ENCODE measurements at regions not wholly inside any gene's neighbourhood (a gene's known extent, or its start where the extent isn't known, plus 50 kb on each side); places are given as distances from the start of the nearest gene placed in this dataset.

- Histone ChIP-seq H3K79me2 (ENCODE audit: control insufficient read depth, insufficient read depth, low read length) (no peaks in the 10 kb centered on the region), H4K20me1 (ENCODE audit: control insufficient read depth, insufficient read depth) (no peaks in the 10 kb centered on the region), H3K27me3 (replicated peaks in 1 of 2; ENCODE audit: control insufficient read depth in 2 of 2, insufficient read depth in 2 of 2, low read length in 1 of 2) (no peaks in the 10 kb centered on the region), H3K27ac (ENCODE audit: control insufficient read depth, insufficient read depth) (no peak overlapping the region), H3K4me1 (ENCODE audit: control insufficient read depth, insufficient read depth, low read length) (no peaks in the 10 kb centered on the region), H3K9ac (ENCODE audit: control insufficient read depth, insufficient read depth, low read length) (no peak overlapping the region), H3K9me3 (replicated peaks; ENCODE audit: control insufficient read depth, insufficient read depth, low read length) (no peaks in the 10 kb centered on the region), H3K4me3 (no peak overlapping the region), H3K4me2 (ENCODE audit: control insufficient read depth, insufficient read depth) (no peak overlapping the region), H2AFZ (ENCODE audit: control insufficient read depth, low read depth, low read length) (no peak overlapping the region), H3K36me3 (ENCODE audit: control insufficient read depth in 2 of 2, insufficient read depth in 2 of 2, low read length in 1 of 2) (no peaks in the 10 kb centered on the region)
- no peak for DNase-seq (ENCODE audit: low read depth, low spot score)
- WGBS (ENCODE audit: insufficient coverage, insufficient replicate concordance, low lambda C conversion rate, missing lambda C conversion rate) = 0% methylated on average over 1 of the region's 1 CpG
- CTCF ChIA-PET = interaction anchor here (3.7 kb wide), 1 partner anchor 207 kb away, joined by 13 read pairs; no protein-coding TSS in a partner anchor
- in situ Hi-C loops (cut with MboI) (no loop called here), intact Hi-C loops (cut with micrococcal nuclease; ENCODE audit: unreplicated experiment) (no loop called here)
- no TSS peak for BruUV-seq (replicated peaks)
- RAD21 ChIA-PET (ENCODE audit: unreplicated experiment) = no interaction called here
- POLR2A ChIA-PET = no interaction called here
- ATAC-seq = no peak
- SMC1A ChIA-PET (ENCODE audit: uncharacterized antibody, unreplicated experiment) = interaction anchor here (1.0 kb wide), 1 partner anchor 8 kb away, joined by 5 read pairs; no protein-coding TSS in a partner anchor
- TF ChIP-seq MTA2 (IDR thresholded peaks at IDR 0.05; ENCODE audit: low read depth) (peak; percentile 63), SUZ12 (IDR thresholded peaks at IDR 0.05; ENCODE audit: unreplicated experiment) (no peak), TCF3 (IDR thresholded peaks at IDR 0.05; ENCODE audit: borderline replicate concordance, insufficient read depth, low read depth, low read length) (no peak), ZNF24 (IDR thresholded peaks at IDR 0.05) (0 out of 2 replicates have a peak, but pooled peaks have one; percentile 31)
- peak; percentile 31 for FAIRE-seq
Measured at GRCh38 chr10:23521735-23522134, 82.9 kb downstream of the OTUD1 start.

GRCh38 chr10:23522345-23522744, 83.5 kb downstream of the OTUD1 start:
- intact Hi-C loops (cut with micrococcal nuclease; ENCODE audit: unreplicated experiment) = no loop called here
- Histone ChIP-seq H3K27ac (ENCODE audit: control insufficient read depth, insufficient read depth) (no peak overlapping the region), H3K4me2 (ENCODE audit: control insufficient read depth, insufficient read depth) (no peak overlapping the region), H3K4me3 (no peak overlapping the region), H3K9ac (ENCODE audit: control insufficient read depth, insufficient read depth, low read length) (no peak overlapping the region), H3K27me3 (replicated peaks in 1 of 2; ENCODE audit: control insufficient read depth in 2 of 2, insufficient read depth in 2 of 2, low read length in 1 of 2) (no peaks in the 10 kb centered on the region), H3K79me2 (ENCODE audit: control insufficient read depth, insufficient read depth, low read length) (no peaks in the 10 kb centered on the region), H2AFZ (ENCODE audit: control insufficient read depth, low read depth, low read length) (no peak overlapping the region), H3K9me3 (replicated peaks; ENCODE audit: control insufficient read depth, insufficient read depth, low read length) (no peaks in the 10 kb centered on the region), H4K20me1 (ENCODE audit: control insufficient read depth, insufficient read depth) (no peaks in the 10 kb centered on the region), H3K36me3 (ENCODE audit: control insufficient read depth in 2 of 2, insufficient read depth in 2 of 2, low read length in 1 of 2) (no peaks in the 10 kb centered on the region), H3K4me1 (ENCODE audit: control insufficient read depth, insufficient read depth, low read length) (no peaks in the 10 kb centered on the region)
- no peak for DNase-seq (ENCODE audit: low read depth, low spot score)
- FAIRE-seq = no peak
- ATAC-seq = no peak
- ChIA-PET RAD21 (ENCODE audit: unreplicated experiment) (no interaction called here), CTCF (interaction anchor here (3.7 kb wide), 1 partner anchor 208 kb away, joined by 13 read pairs; no protein-coding TSS in a partner anchor), POLR2A (no interaction called here), SMC1A (ENCODE audit: uncharacterized antibody, unreplicated experiment) (no interaction called here)
- 30% methylated on average over 4 of the region's 4 CpGs for WGBS (ENCODE audit: insufficient coverage, insufficient replicate concordance, low lambda C conversion rate, missing lambda C conversion rate)
- no TSS peak for BruUV-seq (replicated peaks)
- in situ Hi-C loops (cut with MboI) = no loop called here
- no peak for TF ChIP-seq SMARCA5 (IDR thresholded peaks at IDR 0.05)
- TF ChIP-seq SUZ12 (IDR thresholded peaks at IDR 0.05; ENCODE audit: unreplicated experiment) = no peak
- no peak for TF ChIP-seq RB1 (IDR thresholded peaks at IDR 0.05; ENCODE audit: borderline replicate concordance)
- TF ChIP-seq NFYB (IDR thresholded peaks at IDR 0.05; ENCODE audit: insufficient read depth, low read depth, low read length) = no peak
- no peak for TF ChIP-seq YBX1 (IDR thresholded peaks at IDR 0.05)
- TF ChIP-seq RELA (IDR thresholded peaks at IDR 0.05; ENCODE audit: borderline replicate concordance, partially characterized antibody) = no peak
- TF ChIP-seq SMAD1 (IDR thresholded peaks at IDR 0.05; ENCODE audit: low read depth, partially characterized antibody) = no peak
- no peak for TF ChIP-seq KLF5 (IDR thresholded peaks at IDR 0.05; ENCODE audit: partially characterized antibody)
- no peak for TF ChIP-seq HDAC6 (IDR thresholded peaks at IDR 0.05; ENCODE audit: unreplicated experiment)
- no peak for TF ChIP-seq SREBF1 (IDR thresholded peaks at IDR 0.05; ENCODE audit: low read length)
- no peak for TF ChIP-seq ZBTB40 (IDR thresholded peaks at IDR 0.05; ENCODE audit: borderline replicate concordance)
- no peak for TF ChIP-seq PKNOX1 (IDR thresholded peaks at IDR 0.05)

Data from GM12878 (cell line).